ENCODE measurements at regions not wholly inside any gene's neighbourhood (a gene's known extent, or its start where the extent isn't known, plus 50 kb on each side); places are given as distances from the start of the nearest gene placed in this dataset.

DNA sequence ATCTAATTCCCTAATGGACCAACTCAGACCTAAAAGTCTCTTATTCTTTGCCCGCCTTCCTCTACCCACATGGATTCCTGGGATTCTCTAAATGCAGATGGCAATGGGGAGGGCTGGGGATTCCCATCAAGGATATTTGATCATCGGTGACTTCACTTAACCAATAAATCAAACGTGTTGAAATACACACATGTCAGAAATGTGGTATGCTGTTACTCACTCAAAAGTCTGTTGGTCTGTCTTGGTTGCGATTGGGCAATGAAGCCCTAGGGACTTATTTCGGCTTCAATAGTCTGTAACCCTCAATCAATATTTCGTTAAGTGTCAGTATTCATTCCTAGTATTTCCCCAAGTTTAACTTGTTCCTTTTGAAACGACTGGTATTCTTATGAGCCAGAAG lies 117.2 kb upstream of the DIO3 start:
- Histone ChIP-seq H3K79me1 (replicated peaks; ENCODE audit: low read length, poor library complexity, severe bottlenecking) (no peaks in the 10 kb centered on the region), H3K36me3 (ENCODE audit: control insufficient read depth in 1 of 2, insufficient read depth in 2 of 2, low read depth in 1 of 2, low read length in 2 of 2) (no peaks in the 10 kb centered on the region), H3K4me3 (ENCODE audit: insufficient read depth in 1 of 2, low read depth in 1 of 2, low read length in 2 of 2) (no peak overlapping the region), H3K9me3 (ENCODE audit: control insufficient read depth, low read length) (no peaks in the 10 kb centered on the region), H3K14ac (ENCODE audit: low read length in 2 of 2) (no peak overlapping the region), H3K4ac (ENCODE audit: low read depth in 1 of 2, low read length in 2 of 2) (no peak overlapping the region), H2BK15ac (ENCODE audit: low read depth, poor library complexity, severe bottlenecking) (no peak overlapping the region), H2BK120ac (ENCODE audit: low read depth, low read length) (no peak overlapping the region), H2BK12ac (ENCODE audit: low read length in 2 of 2) (no peak overlapping the region), H4K8ac (ENCODE audit: low read length) (no peak overlapping the region), H3K4me2 (ENCODE audit: low read length, poor library complexity, severe bottlenecking) (no peak overlapping the region), H2BK5ac (ENCODE audit: low read depth, low read length, poor library complexity, severe bottlenecking) (no peak overlapping the region), H3K27me3 (ENCODE audit: control insufficient read depth in 1 of 2, insufficient read depth in 1 of 2, low read length in 2 of 2) (peaks cover 3 to 58% of the 10 kb centered on the region in 2 experiments), H3K4me1 (ENCODE audit: control insufficient read depth, insufficient read depth, low read depth, low read length) (peaks cover 3% of the 10 kb centered on the region), H3K27ac (ENCODE audit: low read length, poor library complexity, severe bottlenecking) (no peak overlapping the region), H2AK5ac (ENCODE audit: low read length, severe bottlenecking) (no peak overlapping the region), H2AFZ (ENCODE audit: low read depth, low read length) (no peak overlapping the region), H4K91ac (ENCODE audit: low read length) (no peak overlapping the region), H3K9ac (ENCODE audit: low read length) (no peak overlapping the region), H3K18ac (ENCODE audit: low read depth in 1 of 2, low read length in 2 of 2) (no peak overlapping the region), H3K23ac (ENCODE audit: low read length in 2 of 2) (no peak overlapping the region)
- no peak for DNase-seq
- 51% methylated on average over 4 of the region's 7 CpGs for WGBS

DNA sequence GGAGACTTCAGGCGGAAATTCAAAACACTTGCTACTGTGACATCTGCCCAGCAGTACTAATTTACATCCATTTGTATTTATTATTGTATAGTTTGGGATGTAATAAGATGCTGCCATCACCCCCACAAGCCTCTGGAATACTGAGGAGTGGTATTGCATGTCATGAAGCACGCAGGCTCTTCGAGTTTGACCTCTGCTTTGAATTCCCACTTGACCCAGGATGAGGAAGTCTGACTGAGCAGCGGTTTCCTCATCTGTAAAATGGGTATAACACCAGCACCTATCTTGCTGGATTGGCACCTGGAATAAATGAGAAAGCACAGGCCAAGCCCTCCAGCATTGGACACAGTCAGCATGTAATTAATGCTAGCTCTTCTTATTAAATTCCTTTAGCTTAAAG lies 116.0 kb upstream of the DIO3 start:
- Histone ChIP-seq H2BK120ac (ENCODE audit: low read depth, low read length) (no peak overlapping the region), H2AFZ (ENCODE audit: low read depth, low read length) (no peak overlapping the region), H3K9me3 (ENCODE audit: control insufficient read depth, low read length) (no peaks in the 10 kb centered on the region), H4K91ac (ENCODE audit: low read length) (no peak overlapping the region), H2BK5ac (ENCODE audit: low read depth, low read length, poor library complexity, severe bottlenecking) (no peak overlapping the region), H3K18ac (ENCODE audit: low read depth in 1 of 2, low read length in 2 of 2) (no peak overlapping the region), H2BK15ac (ENCODE audit: low read depth, poor library complexity, severe bottlenecking) (no peak overlapping the region), H3K4me2 (ENCODE audit: low read length, poor library complexity, severe bottlenecking) (no peak overlapping the region), H3K4me1 (ENCODE audit: control insufficient read depth, insufficient read depth, low read depth, low read length) (peaks cover 3% of the 10 kb centered on the region), H3K9ac (ENCODE audit: low read length) (no peak overlapping the region), H2BK12ac (ENCODE audit: low read length in 2 of 2) (no peak overlapping the region), H3K27me3 (ENCODE audit: control insufficient read depth in 1 of 2, insufficient read depth in 1 of 2, low read length in 2 of 2) (peaks cover 0 to 60% of the 10 kb centered on the region in 2 experiments), H3K4me3 (ENCODE audit: insufficient read depth in 1 of 2, low read depth in 1 of 2, low read length in 2 of 2) (no peak overlapping the region), H3K79me1 (replicated peaks; ENCODE audit: low read length, poor library complexity, severe bottlenecking) (no peaks in the 10 kb centered on the region), H3K27ac (ENCODE audit: low read length, poor library complexity, severe bottlenecking) (no peak overlapping the region), H3K4ac (ENCODE audit: low read depth in 1 of 2, low read length in 2 of 2) (no peak overlapping the region), H2AK5ac (ENCODE audit: low read length, severe bottlenecking) (no peak overlapping the region), H3K23ac (ENCODE audit: low read length in 2 of 2) (no peak overlapping the region), H3K14ac (ENCODE audit: low read length in 2 of 2) (no peak overlapping the region), H3K36me3 (ENCODE audit: control insufficient read depth in 1 of 2, insufficient read depth in 2 of 2, low read depth in 1 of 2, low read length in 2 of 2) (no peaks in the 10 kb centered on the region), H4K8ac (ENCODE audit: low read length) (no peak overlapping the region)
- no peak for DNase-seq
- 67% methylated on average over 3 of the region's 4 CpGs for WGBS

GRCh38 chr14:101446387-101446969 lies 114.8 kb upstream of the DIO3 start:
- Histone ChIP-seq H3K36me3 (ENCODE audit: control insufficient read depth in 1 of 2, insufficient read depth in 2 of 2, low read depth in 1 of 2, low read length in 2 of 2) (no peaks in the 10 kb centered on the region), H3K79me1 (replicated peaks; ENCODE audit: low read length, poor library complexity, severe bottlenecking) (no peaks in the 10 kb centered on the region), H3K9me3 (ENCODE audit: control insufficient read depth, low read length) (no peaks in the 10 kb centered on the region), H2BK120ac (ENCODE audit: low read depth, low read length) (no peak overlapping the region), H2AK5ac (ENCODE audit: low read length, severe bottlenecking) (no peak overlapping the region), H4K8ac (ENCODE audit: low read length) (no peak overlapping the region), H3K14ac (ENCODE audit: low read length in 2 of 2) (no peak overlapping the region), H2BK5ac (ENCODE audit: low read depth, low read length, poor library complexity, severe bottlenecking) (no peak overlapping the region), H2AFZ (ENCODE audit: low read depth, low read length) (no peak overlapping the region), H3K4me2 (ENCODE audit: low read length, poor library complexity, severe bottlenecking) (no peak overlapping the region), H3K18ac (ENCODE audit: low read depth in 1 of 2, low read length in 2 of 2) (no peak overlapping the region), H4K91ac (ENCODE audit: low read length) (no peak overlapping the region), H3K9ac (ENCODE audit: low read length) (no peak overlapping the region), H3K27me3 (ENCODE audit: control insufficient read depth in 1 of 2, insufficient read depth in 1 of 2, low read length in 2 of 2) (peaks cover 0 to 59% of the 10 kb centered on the region in 2 experiments), H3K4ac (ENCODE audit: low read depth in 1 of 2, low read length in 2 of 2) (no peak overlapping the region), H3K4me3 (ENCODE audit: insufficient read depth in 1 of 2, low read depth in 1 of 2, low read length in 2 of 2) (no peak overlapping the region), H3K27ac (ENCODE audit: low read length, poor library complexity, severe bottlenecking) (no peak overlapping the region), H3K4me1 (ENCODE audit: control insufficient read depth, insufficient read depth, low read depth, low read length) (peaks cover 2% of the 10 kb centered on the region), H2BK12ac (ENCODE audit: low read length in 2 of 2) (no peak overlapping the region), H2BK15ac (ENCODE audit: low read depth, poor library complexity, severe bottlenecking) (no peak overlapping the region), H3K23ac (ENCODE audit: low read length in 2 of 2) (no peak overlapping the region)
- DNase-seq: no peak
- 82% methylated on average over 8 of the region's 10 CpGs for WGBS

DNA sequence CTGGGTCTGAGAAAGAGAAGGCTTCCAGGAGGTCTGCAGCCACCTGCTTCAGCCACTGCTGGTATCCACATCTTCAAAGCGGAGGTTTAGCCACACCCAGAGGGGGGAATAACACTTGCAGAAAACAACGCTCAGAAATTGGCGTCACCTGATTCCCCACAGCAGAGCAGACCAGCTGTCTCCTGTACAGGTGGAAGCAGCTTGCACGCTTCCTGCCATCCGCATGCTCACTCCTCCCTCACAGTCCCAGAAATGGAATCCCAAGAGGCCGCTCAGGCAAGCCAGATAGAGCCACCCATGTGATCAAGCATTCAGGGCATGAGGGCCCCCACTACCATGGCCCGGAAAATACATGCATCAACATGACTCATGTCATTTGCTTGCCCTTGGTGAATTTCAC lies 112.2 kb upstream of the DIO3 start:
- H2BK120ac ChIP-seq (ENCODE audit: low read depth, low read length): no peak overlapping the region
- H2BK12ac ChIP-seq (ENCODE audit: low read length in 2 of 2): no peak overlapping the region
- H3K23ac ChIP-seq (ENCODE audit: low read length in 2 of 2): no peak overlapping the region
- H3K27me3 ChIP-seq (ENCODE audit: control insufficient read depth in 1 of 2, insufficient read depth in 1 of 2, low read length in 2 of 2): peaks cover 1 to 65% of the 10 kb centered on the region in 2 experiments
- no peak overlapping the region for H3K4ac ChIP-seq (ENCODE audit: low read depth in 1 of 2, low read length in 2 of 2)
- no peaks in the 10 kb centered on the region for H3K9me3 ChIP-seq (ENCODE audit: control insufficient read depth, low read length)
- H3K4me2 ChIP-seq (ENCODE audit: low read length, poor library complexity, severe bottlenecking): no peak overlapping the region
- no peak overlapping the region for H4K91ac ChIP-seq (ENCODE audit: low read length)
- no peaks in the 10 kb centered on the region for H3K79me1 ChIP-seq (replicated peaks; ENCODE audit: low read length, poor library complexity, severe bottlenecking)
- H3K14ac ChIP-seq (ENCODE audit: low read length in 2 of 2): no peak overlapping the region
- H3K4me1 ChIP-seq (ENCODE audit: control insufficient read depth, insufficient read depth, low read depth, low read length): no peaks in the 10 kb centered on the region
- H2BK15ac ChIP-seq (ENCODE audit: low read depth, poor library complexity, severe bottlenecking): no peak overlapping the region
- no peak overlapping the region for H3K18ac ChIP-seq (ENCODE audit: low read depth in 1 of 2, low read length in 2 of 2)
- H3K4me3 ChIP-seq (ENCODE audit: insufficient read depth in 1 of 2, low read depth in 1 of 2, low read length in 2 of 2): no peak overlapping the region
- no peak overlapping the region for H2AK5ac ChIP-seq (ENCODE audit: low read length, severe bottlenecking)
- no peak overlapping the region for H3K27ac ChIP-seq (ENCODE audit: low read length, poor library complexity, severe bottlenecking)
- H2BK5ac ChIP-seq (ENCODE audit: low read depth, low read length, poor library complexity, severe bottlenecking): no peak overlapping the region
- no peak for DNase-seq
- no peak overlapping the region for H4K8ac ChIP-seq (ENCODE audit: low read length)
- H3K36me3 ChIP-seq (ENCODE audit: control insufficient read depth in 1 of 2, insufficient read depth in 2 of 2, low read depth in 1 of 2, low read length in 2 of 2): no peaks in the 10 kb centered on the region
- WGBS: 89% methylated on average over 7 of the region's 7 CpGs
- no peak overlapping the region for H3K9ac ChIP-seq (ENCODE audit: low read length)
- H2AFZ ChIP-seq (ENCODE audit: low read depth, low read length): no peak overlapping the region
